Suprapubic skin (tissue), 4 donors: ENCODE measurements at regions not wholly inside any gene's neighbourhood (a gene's known extent, or its start where the extent isn't known, plus 50 kb on each side); places are given as distances from the start of the nearest gene placed in this dataset.

Experiments
- DNase-seq, 2 donors: peaks; one replicate each; pipeline ENCODE4 v3.0.0-alpha.2; 2019; ENCODE audit warnings: low spot score in 2 of 2
- H3K27ac ChIP-seq: fragments of 200-600 bp; sonication (generic); one replicate; pipeline ENCODE4 v1.5.1; 2019
- H3K27me3 ChIP-seq: fragments of 200-600 bp; sonication (generic); one replicate; pipeline ENCODE4 v1.5.1; 2019
- H3K36me3 ChIP-seq: fragments of 200-600 bp; sonication (generic); one replicate; pipeline ENCODE4 v1.5.1; 2019
- H3K4me1 ChIP-seq: fragments of 200-600 bp; sonication (generic); one replicate; pipeline ENCODE4 v1.5.1; 2019
- H3K4me3 ChIP-seq: fragments of 200-600 bp; sonication (generic); one replicate; pipeline ENCODE4 v1.5.1; 2019; ENCODE audit warnings: mild to moderate bottlenecking
- H3K9me3 ChIP-seq: fragments of 200-600 bp; sonication (generic); one replicate; pipeline ENCODE4 v1.5.1; 2019
- CTCF ChIP-seq, 2 donors: fragments of 200-600 bp in 1 of 2; fragments of 450-650 bp in 1 of 2; sonication (generic) in 1 of 2; IDR thresholded peaks; one replicate each; pipeline ENCODE4 v1.5.1; 2016 to 2019; ENCODE audit warnings: antibody characterized with exemption in 2 of 2, mild to moderate bottlenecking in 1 of 2, moderate library complexity in 1 of 2
- EP300 ChIP-seq: sonication (generic); formaldehyde crosslinking; IDR thresholded peaks from one replicate; pipeline ENCODE4 v1.6.1; 2017; ENCODE audit warnings: antibody characterized with exemption
- POLR2A ChIP-seq, 2 donors: fragments of 450-650 bp; IDR thresholded peaks; one replicate each; pipeline ENCODE4 v1.6.1; 2017; ENCODE audit warnings: antibody characterized with exemption in 2 of 2, mild to moderate bottlenecking in 2 of 2, moderate library complexity in 2 of 2
- POLR2AphosphoS5 ChIP-seq, 3 donors: sonication (generic); formaldehyde crosslinking; IDR thresholded peaks; one replicate each; pipeline ENCODE4 v1.6.1; 2017; ENCODE audit warnings: antibody characterized with exemption in 3 of 3
- WGBS: methylation state at CpG from one replicate; pipeline ENCODE4 v1.1.5; 2018; 5-methylcytosine and 5-hydroxymethylcytosine counted together

- peaks cover 13% of the 10 kb centered on the region for H3K4me1 ChIP-seq
- H3K4me3 ChIP-seq = no peak overlapping the region
- no peaks in the 10 kb centered on the region for H3K9me3 ChIP-seq
- WGBS = 52% methylated on average over 5 of the region's 20 CpGs
- peaks cover 99% of the 10 kb centered on the region for H3K27me3 ChIP-seq
- no peaks in the 10 kb centered on the region for H3K36me3 ChIP-seq
- no peak overlapping the region for H3K27ac ChIP-seq
- no peak for DNase-seq
- TF ChIP-seq POLR2AphosphoS5 (IDR thresholded peaks at IDR 0.05) = no peak
- TF ChIP-seq CTCF (IDR thresholded peaks at IDR 0.05) = no peak
- no peak for TF ChIP-seq EP300
- no peak for TF ChIP-seq POLR2A (IDR thresholded peaks at IDR 0.05)
Measured at GRCh38 chr20:62578294-62578897, 63.9 kb upstream of the SLCO4A1 start.

GRCh38 chr20:62580052-62580451 lies 62.3 kb upstream of the SLCO4A1 start:
- no peak overlapping the region for H3K27ac ChIP-seq
- no peak for DNase-seq
- no peaks in the 10 kb centered on the region for H3K9me3 ChIP-seq
- WGBS = 41% methylated on average over 7 of the region's 10 CpGs
- no peak overlapping the region for H3K4me3 ChIP-seq
- TF ChIP-seq POLR2AphosphoS5 (IDR thresholded peaks at IDR 0.05) (no peak), POLR2A (IDR thresholded peaks at IDR 0.05) (no peak), EP300 (no peak), CTCF (IDR thresholded peaks at IDR 0.05) (no peak)
- H3K4me1 ChIP-seq = peaks cover 13% of the 10 kb centered on the region
- peaks cover 96% of the 10 kb centered on the region for H3K27me3 ChIP-seq
- no peaks in the 10 kb centered on the region for H3K36me3 ChIP-seq

GRCh38 chr20:62580733-62581132 lies 61.6 kb upstream of the SLCO4A1 start:
- H3K4me1 ChIP-seq = peaks cover 13% of the 10 kb centered on the region
- no peaks in the 10 kb centered on the region for H3K36me3 ChIP-seq
- H3K9me3 ChIP-seq = no peaks in the 10 kb centered on the region
- H3K27me3 ChIP-seq = peaks cover 94% of the 10 kb centered on the region
- 85% methylated on average over 7 of the region's 12 CpGs for WGBS
- no peak overlapping the region for H3K4me3 ChIP-seq
- TF ChIP-seq CTCF (IDR thresholded peaks at IDR 0.05) (no peak), POLR2A (IDR thresholded peaks at IDR 0.05) (no peak), POLR2AphosphoS5 (IDR thresholded peaks at IDR 0.05) (no peak), EP300 (no peak)
- no peak overlapping the region for H3K27ac ChIP-seq
- DNase-seq = no peak

GRCh38 chr20:62581308-62581707 lies 61.0 kb upstream of the SLCO4A1 start:
- Histone ChIP-seq H3K4me3 (no peak overlapping the region), H3K9me3 (no peaks in the 10 kb centered on the region), H3K36me3 (no peaks in the 10 kb centered on the region), H3K4me1 (peaks cover 13% of the 10 kb centered on the region), H3K27ac (no peak overlapping the region), H3K27me3 (peaks cover 94% of the 10 kb centered on the region)
- no peak for DNase-seq
- WGBS = 21% methylated on average over 2 of the region's 23 CpGs
- no peak for TF ChIP-seq POLR2A (IDR thresholded peaks at IDR 0.05)
- no peak for TF ChIP-seq CTCF (IDR thresholded peaks at IDR 0.05)
- TF ChIP-seq EP300 = no peak
- TF ChIP-seq POLR2AphosphoS5 (IDR thresholded peaks at IDR 0.05) = no peak

- no peaks in the 10 kb centered on the region for H3K36me3 ChIP-seq
- no peaks in the 10 kb centered on the region for H3K9me3 ChIP-seq
- no peak for DNase-seq
- H3K4me3 ChIP-seq = no peak overlapping the region
- H3K27ac ChIP-seq = no peak overlapping the region
- peaks cover 13% of the 10 kb centered on the region for H3K4me1 ChIP-seq
- WGBS = 35% methylated on average over 7 of the region's 16 CpGs
- peaks cover 94% of the 10 kb centered on the region for H3K27me3 ChIP-seq
- no peak for TF ChIP-seq POLR2AphosphoS5 (IDR thresholded peaks at IDR 0.05)
- TF ChIP-seq CTCF (IDR thresholded peaks at IDR 0.05) = no peak
- no peak for TF ChIP-seq POLR2A (IDR thresholded peaks at IDR 0.05)
- no peak for TF ChIP-seq EP300
Measured at GRCh38 chr20:62581806-62582205, 60.5 kb upstream of the SLCO4A1 start.
